Stimulated activated effector memory CD8-positive, alpha-beta T cell treated with anti-CD3 and anti-CD28 coated beads, Interleukin-12 subunit alpha, Interleukin-12 subunit beta, amount 100 ng/mL, for 72 hours (primary cell): ENCODE measurements at regions not wholly inside any gene's neighbourhood (a gene's known extent, or its start where the extent isn't known, plus 50 kb on each side); places are given as distances from the start of the nearest gene placed in this dataset.
"Not testable (repeated sequence)": the region's sequence is repeated elsewhere in the genome, so short reads cannot be mapped to it uniquely, and the experiment has no call there.

Experiments used
- ATAC-seq: fragments of 150-1000 bp; cut with Tn5 transposase; 2 replicates; pipeline ENCODE4 v1.10.0; 2021
- DNase-seq, 2 donors: peaks; one replicate each; pipeline ENCODE4 v3.0.0; 2021 to 2022; ENCODE audit warnings: low spot score in 2 of 2
- H3K27ac Mint-ChIP-seq: one replicate; pipeline ENCODE4 v1.8.0; 2022; ENCODE audit warnings: mild to moderate bottlenecking, mixed read lengths
- H3K36me3 Mint-ChIP-seq: one replicate; pipeline ENCODE4 v1.8.0; 2022; ENCODE audit warnings: mild to moderate bottlenecking, mixed read lengths
- H3K4me1 Mint-ChIP-seq: one replicate; pipeline ENCODE4 v1.8.0; 2022; ENCODE audit warnings: mixed read lengths
- H3K4me3 Mint-ChIP-seq: one replicate; pipeline ENCODE4 v1.8.0; 2022; ENCODE audit warnings: mild to moderate bottlenecking, mixed read lengths
- H3K9me3 Mint-ChIP-seq: one replicate; pipeline ENCODE4 v1.8.0; 2022; ENCODE audit warnings: mixed read lengths

GRCh38 chr6:14891820-14892375, 354.0 kb upstream of the JARID2 start:
- not testable (repeated sequence) for H3K4me1 Mint-ChIP-seq, H3K9me3 Mint-ChIP-seq, ATAC-seq, H3K4me3 Mint-ChIP-seq, DNase-seq, H3K27ac Mint-ChIP-seq, H3K36me3 Mint-ChIP-seq

- no peak for DNase-seq
- no peak overlapping the region for H3K27ac Mint-ChIP-seq
- ATAC-seq = no peak
- H3K36me3 Mint-ChIP-seq = no peaks in the 10 kb centered on the region
- no peak overlapping the region for H3K4me3 Mint-ChIP-seq
- H3K9me3 Mint-ChIP-seq = no peaks in the 10 kb centered on the region
- no peaks in the 10 kb centered on the region for H3K4me1 Mint-ChIP-seq
Measured at GRCh38 chr6:14894105-14894504, 351.8 kb upstream of the JARID2 start.

GRCh38 chr6:14896475-14896874, 349.4 kb upstream of the JARID2 start:
- no peak overlapping the region for H3K4me3 Mint-ChIP-seq
- H3K27ac Mint-ChIP-seq = no peak overlapping the region
- no peak for DNase-seq
- H3K36me3 Mint-ChIP-seq = no peaks in the 10 kb centered on the region
- H3K9me3 Mint-ChIP-seq = no peaks in the 10 kb centered on the region
- H3K4me1 Mint-ChIP-seq = no peaks in the 10 kb centered on the region
- ATAC-seq = no peak

GRCh38 chr6:14897831-14898230, 348.0 kb upstream of the JARID2 start:
- no peak overlapping the region for H3K4me3 Mint-ChIP-seq
- H3K9me3 Mint-ChIP-seq = no peaks in the 10 kb centered on the region
- no peaks in the 10 kb centered on the region for H3K4me1 Mint-ChIP-seq
- no peaks in the 10 kb centered on the region for H3K36me3 Mint-ChIP-seq
- ATAC-seq (no peak), DNase-seq (no peak)
- no peak overlapping the region for H3K27ac Mint-ChIP-seq

GRCh38 chr6:14899441-14899840, 346.4 kb upstream of the JARID2 start:
- H3K36me3 Mint-ChIP-seq, ATAC-seq, H3K4me3 Mint-ChIP-seq, DNase-seq, H3K4me1 Mint-ChIP-seq, H3K27ac Mint-ChIP-seq, H3K9me3 Mint-ChIP-seq: not testable (repeated sequence)

GRCh38 chr6:14900919-14901318, 344.9 kb upstream of the JARID2 start:
- no peak overlapping the region for H3K4me3 Mint-ChIP-seq
- H3K36me3 Mint-ChIP-seq = no peaks in the 10 kb centered on the region
- peaks cover 5% of the 10 kb centered on the region for H3K4me1 Mint-ChIP-seq
- ATAC-seq (no peak), DNase-seq (no peak)
- H3K27ac Mint-ChIP-seq = no peak overlapping the region
- H3K9me3 Mint-ChIP-seq = no peaks in the 10 kb centered on the region

GRCh38 chr6:14903176-14904038, 342.5 kb upstream of the JARID2 start:
- ATAC-seq (no peak), DNase-seq (no peak)
- Mint-ChIP-seq H3K36me3 (no peaks in the 10 kb centered on the region), H3K9me3 (no peaks in the 10 kb centered on the region), H3K4me3 (no peak overlapping the region), H3K27ac (no peak overlapping the region), H3K4me1 (peaks cover 5% of the 10 kb centered on the region)

GRCh38 chr6:14905201-14905600, 340.7 kb upstream of the JARID2 start:
- Mint-ChIP-seq H3K36me3 (no peaks in the 10 kb centered on the region), H3K4me3 (no peak overlapping the region), H3K4me1 (peaks cover 7% of the 10 kb centered on the region), H3K27ac (no peak overlapping the region), H3K9me3 (no peaks in the 10 kb centered on the region)
- ATAC-seq (no peak), DNase-seq (no peak)

- Mint-ChIP-seq H3K4me1 (peaks cover 21% of the 10 kb centered on the region), H3K27ac (no peak overlapping the region), H3K9me3 (no peaks in the 10 kb centered on the region), H3K36me3 (no peaks in the 10 kb centered on the region), H3K4me3 (no peak overlapping the region)
- no peak for DNase-seq
- no peak for ATAC-seq
Measured at GRCh38 chr6:14906621-14907020, 339.2 kb upstream of the JARID2 start.

GRCh38 chr6:14910692-14911547, 334.9 kb upstream of the JARID2 start:
- no peaks in the 10 kb centered on the region for H3K36me3 Mint-ChIP-seq
- H3K27ac Mint-ChIP-seq = peak overlapping the region; percentile 21
- H3K9me3 Mint-ChIP-seq = no peaks in the 10 kb centered on the region
- peak in 1 of 2 donors; percentile 53 for DNase-seq
- peak overlapping the region; percentile 33 for H3K4me3 Mint-ChIP-seq
- H3K4me1 Mint-ChIP-seq = peaks cover 22% of the 10 kb centered on the region
- peak; percentile 49 for ATAC-seq

- DNase-seq (no peak), ATAC-seq (no peak)
- H3K4me1 Mint-ChIP-seq = peaks cover 22% of the 10 kb centered on the region
- H3K4me3 Mint-ChIP-seq = no peak overlapping the region
- no peaks in the 10 kb centered on the region for H3K36me3 Mint-ChIP-seq
- no peak overlapping the region for H3K27ac Mint-ChIP-seq
- no peaks in the 10 kb centered on the region for H3K9me3 Mint-ChIP-seq
Measured at GRCh38 chr6:14912226-14912625, 333.6 kb upstream of the JARID2 start.

- DNase-seq (no peak), ATAC-seq (no peak)
- H3K36me3 Mint-ChIP-seq = no peaks in the 10 kb centered on the region
- no peak overlapping the region for H3K4me3 Mint-ChIP-seq
- H3K9me3 Mint-ChIP-seq = no peaks in the 10 kb centered on the region
- H3K4me1 Mint-ChIP-seq = peaks cover 22% of the 10 kb centered on the region
- no peak overlapping the region for H3K27ac Mint-ChIP-seq
Measured at GRCh38 chr6:14912706-14913105, 333.2 kb upstream of the JARID2 start.

GRCh38 chr6:14913931-14914330, 331.9 kb upstream of the JARID2 start:
- H3K9me3 Mint-ChIP-seq = no peaks in the 10 kb centered on the region
- no peaks in the 10 kb centered on the region for H3K36me3 Mint-ChIP-seq
- H3K27ac Mint-ChIP-seq = no peak overlapping the region
- H3K4me3 Mint-ChIP-seq = no peak overlapping the region
- H3K4me1 Mint-ChIP-seq = peaks cover 22% of the 10 kb centered on the region
- DNase-seq (no peak), ATAC-seq (no peak)

- Mint-ChIP-seq H3K27ac (no peak overlapping the region), H3K4me3 (no peak overlapping the region), H3K4me1 (peaks cover 10% of the 10 kb centered on the region), H3K9me3 (no peaks in the 10 kb centered on the region), H3K36me3 (no peaks in the 10 kb centered on the region)
- DNase-seq (no peak), ATAC-seq (no peak)
Measured at GRCh38 chr6:14915888-14916832, 329.7 kb upstream of the JARID2 start.
